Activated naive CD8-positive, alpha-beta T cell treated with anti-CD3 and anti-CD28 coated beads, Interleukin-2, amount 50 U/mL, for 16 hours (primary cell): ENCODE measurements at regions not wholly inside any gene's neighbourhood (a gene's known extent, or its start where the extent isn't known, plus 50 kb on each side); places are given as distances from the start of the nearest gene placed in this dataset.

Source experiments
- DNase-seq: peaks from one replicate; pipeline ENCODE4 v3.0.0-alpha.2; 2020; ENCODE audit warnings: low read depth, low spot score

- no peak for DNase-seq
Observed at GRCh38 chr22:49290711-49291110, 537.0 kb downstream of the BRD1 start.

GRCh38 chr22:49289822-49290679 is 537.6 kb downstream of the BRD1 start:
- DNase-seq, result no peak

GRCh38 chr22:49286181-49286760 is 541.4 kb downstream of the BRD1 start:
- no peak for DNase-seq

GRCh38 chr22:49284931-49285330 is 542.7 kb downstream of the BRD1 start:
- no peak for DNase-seq

GRCh38 chr22:49284056-49284784 is 543.5 kb downstream of the BRD1 start:
- no peak for DNase-seq

- no peak for DNase-seq
Observed at GRCh38 chr22:49282596-49282995, 545.1 kb downstream of the BRD1 start.

- no peak for DNase-seq
Observed at GRCh38 chr22:49281467-49282340, 546.0 kb downstream of the BRD1 start.

- no peak for DNase-seq
Observed at GRCh38 chr22:49278340-49278739, 549.3 kb downstream of the BRD1 start.

- no peak for DNase-seq
Observed at GRCh38 chr22:49276567-49276966, 551.1 kb downstream of the BRD1 start.

- no peak for DNase-seq
Observed at GRCh38 chr22:49274754-49275380, 552.8 kb downstream of the BRD1 start.

GRCh38 chr22:49272546-49273125 is 555.0 kb downstream of the BRD1 start:
- DNase-seq, result no peak

- no peak for DNase-seq
Observed at GRCh38 chr22:49271831-49272230, 555.8 kb downstream of the BRD1 start.

GRCh38 chr22:49271369-49271727 is 556.3 kb downstream of the BRD1 start:
- no peak for DNase-seq

GRCh38 chr22:49270595-49271368 is 556.9 kb downstream of the BRD1 start:
- no peak for DNase-seq

- no peak for DNase-seq
Observed at GRCh38 chr22:49269928-49270327, 557.7 kb downstream of the BRD1 start.

GRCh38 chr22:49269371-49269770 is 558.3 kb downstream of the BRD1 start:
- DNase-seq, result no peak

GRCh38 chr22:49268924-49269323 is 558.7 kb downstream of the BRD1 start:
- DNase-seq, result no peak

- DNase-seq, result no peak
Observed at GRCh38 chr22:49267996-49268395, 559.7 kb downstream of the BRD1 start.

GRCh38 chr22:49266561-49267519 is 560.8 kb downstream of the BRD1 start:
- DNase-seq, result no peak
